DOHH2 (cell line): ENCODE measurements at regions not wholly inside any gene's neighbourhood (a gene's known extent, or its start where the extent isn't known, plus 50 kb on each side); places are given as distances from the start of the nearest gene placed in this dataset.

Experiments used
- CTCF ChIP-seq: fragments of 200-600 bp; sonication (generic); IDR thresholded peaks from one replicate; pipeline ENCODE4 v1.5.1; 2014; ENCODE audit warnings: antibody characterized with exemption, mild to moderate bottlenecking, low read depth, low read length; ENCODE audit not compliant: poor library complexity, severe bottlenecking
- EZH2phosphoT487 ChIP-seq: fragments of 200-600 bp; sonication (generic); IDR thresholded peaks from 2 replicates; pipeline ENCODE4 v1.6.1; 2017; ENCODE audit warnings: borderline replicate concordance, mild to moderate bottlenecking, antibody characterized with exemption, low read length, moderate library complexity, mixed read lengths

GRCh38 chr14:84064316-84065125 lies 1465.4 kb upstream of the FLRT2 start:
- TF ChIP-seq CTCF (no peak), EZH2phosphoT487 (no peak)
